ENCODE measurements at regions not wholly inside any gene's neighbourhood (a gene's known extent, or its start where the extent isn't known, plus 50 kb on each side); places are given as distances from the start of the nearest gene placed in this dataset.
"Not testable (repeated sequence)": the region's sequence is repeated elsewhere in the genome, so short reads cannot be mapped to it uniquely, and the experiment has no call there.

DNA sequence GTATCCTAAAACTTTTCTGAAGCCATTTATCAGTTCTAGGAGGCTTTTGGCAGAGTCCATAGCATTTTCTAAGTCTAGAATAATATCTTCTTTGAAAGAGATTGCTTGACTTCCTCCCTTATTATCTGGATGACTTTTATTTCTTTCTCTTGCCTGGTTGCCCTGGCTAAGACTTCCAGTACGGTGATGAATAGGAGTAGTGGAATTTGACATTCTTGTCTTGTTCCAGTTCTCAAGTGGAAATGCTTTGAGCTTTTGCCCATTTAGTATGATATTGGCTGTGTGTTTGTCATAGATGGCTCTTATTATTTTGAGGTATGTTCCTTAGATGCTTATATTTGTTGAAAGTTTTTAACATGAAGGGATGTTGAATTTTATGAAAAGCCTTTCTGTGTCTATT, 1647.9 kb downstream of the PLA2G4A start:
- no peak for DNase-seq

DNA sequence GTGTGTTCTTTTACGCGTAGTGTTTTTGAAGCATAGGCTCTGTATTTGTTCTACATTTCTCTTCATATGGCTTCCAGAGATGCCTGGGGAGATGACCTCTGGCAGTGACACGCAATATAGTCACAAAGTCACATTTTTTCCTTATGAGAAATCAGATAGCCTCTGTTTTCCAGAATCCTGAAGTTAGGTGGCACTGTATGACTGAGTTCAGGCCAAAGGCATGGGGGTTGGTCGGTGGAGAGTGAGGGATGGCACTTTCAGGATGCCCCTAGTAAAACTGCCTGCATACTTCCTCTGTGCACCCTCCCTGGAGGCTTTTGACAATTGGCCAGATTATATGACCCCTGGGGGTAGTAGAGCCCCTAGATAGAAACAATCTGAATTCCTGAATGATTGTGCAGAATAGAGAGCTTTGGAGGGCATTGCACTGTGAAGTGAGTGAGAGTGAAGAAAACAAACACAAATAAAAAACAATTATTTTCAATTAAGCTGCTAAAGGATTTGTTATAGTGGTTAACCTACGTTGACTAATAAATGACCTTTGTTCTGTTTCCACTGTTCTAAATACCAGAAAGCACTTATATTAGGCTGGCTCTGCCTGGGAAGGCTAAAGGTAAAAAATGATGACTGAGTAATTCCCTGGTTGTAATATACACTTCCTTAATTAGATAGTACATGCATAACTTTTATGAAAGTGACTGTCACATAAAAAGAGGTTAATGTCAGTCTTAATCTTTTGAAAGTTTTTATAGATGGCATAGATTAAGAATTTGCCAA, 1660.8 kb downstream of the PLA2G4A start:
- DNase-seq: no peak

DNA sequence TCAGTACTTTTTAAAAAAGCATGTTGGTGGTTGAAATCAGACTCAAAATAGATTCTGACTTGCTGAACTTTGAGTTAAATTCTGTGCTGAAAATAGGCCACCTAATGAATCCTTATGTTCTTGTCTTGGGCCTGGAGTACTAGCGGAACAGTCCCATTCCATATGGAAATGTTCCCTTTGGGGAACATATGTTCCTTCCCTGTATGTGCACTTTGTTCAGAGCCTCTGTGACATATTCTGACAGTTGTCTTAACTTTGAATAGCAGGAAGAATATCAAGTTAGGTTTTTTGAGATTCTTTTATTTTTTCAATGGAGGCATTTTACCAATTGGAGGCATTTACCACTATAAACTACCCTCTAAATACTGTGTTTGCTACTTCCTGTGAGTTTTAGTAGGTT, 1667.8 kb downstream of the PLA2G4A start:
- DNase-seq: no peak

DNA sequence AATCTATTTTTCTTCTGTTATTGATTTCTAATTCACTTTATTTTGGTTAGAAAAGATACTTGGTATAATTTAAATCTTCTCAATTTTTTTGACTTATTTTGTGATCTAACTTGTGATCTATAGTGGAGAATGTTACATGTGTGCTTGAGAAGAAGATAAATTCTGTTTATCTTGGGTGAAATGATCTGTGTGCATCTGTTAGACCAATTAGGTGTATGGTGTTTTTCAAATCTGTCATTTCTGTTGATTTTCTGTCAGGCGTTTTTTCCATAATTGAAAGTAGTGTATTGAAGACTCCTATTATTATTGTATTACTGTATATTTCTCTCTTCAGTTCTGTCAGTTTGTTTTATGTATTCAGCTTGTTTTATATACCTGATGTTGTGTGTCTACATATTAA, 1668.3 kb downstream of the PLA2G4A start:
- no peak for DNase-seq

DNA sequence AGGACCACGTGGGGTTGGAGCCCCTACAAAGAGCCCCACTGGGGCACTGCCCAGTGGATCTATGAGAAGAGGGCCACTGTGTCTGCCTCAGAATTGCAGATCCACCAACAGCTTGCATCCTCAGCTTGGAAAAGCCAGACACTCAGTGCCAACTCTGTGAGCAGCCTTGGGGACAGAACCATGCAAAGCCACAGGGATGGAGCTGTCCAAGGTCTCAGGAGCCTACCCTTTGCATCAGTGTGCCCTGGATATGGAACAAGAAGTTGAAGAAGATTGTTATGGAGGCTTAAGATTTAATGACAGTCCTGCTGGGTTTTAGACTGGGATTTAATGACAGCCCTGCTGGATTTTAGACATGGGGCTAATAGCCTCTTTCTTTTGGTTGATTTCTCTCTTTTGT, 1670.9 kb downstream of the PLA2G4A start:
- DNase-seq: no peak

DNA sequence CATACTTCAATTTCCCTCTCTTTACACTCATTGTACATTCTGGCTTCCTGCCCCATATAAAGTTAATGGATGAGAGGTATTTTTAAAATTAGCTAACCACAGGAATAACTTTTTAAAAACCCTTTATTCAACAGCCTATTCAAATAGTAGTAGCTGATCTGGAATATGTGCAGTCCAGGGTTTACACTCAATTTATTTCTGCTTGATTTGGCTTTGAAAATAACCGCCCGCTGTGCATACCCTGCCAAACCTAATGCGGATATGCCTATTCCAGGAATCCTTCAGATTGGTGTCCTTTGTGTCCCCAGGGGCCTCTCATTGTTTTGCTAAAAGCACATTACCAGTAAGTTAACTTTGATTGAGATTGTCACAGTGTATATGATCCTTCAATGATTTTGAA, 1686.2 kb downstream of the PLA2G4A start:
- DNase-seq: no peak

DNA sequence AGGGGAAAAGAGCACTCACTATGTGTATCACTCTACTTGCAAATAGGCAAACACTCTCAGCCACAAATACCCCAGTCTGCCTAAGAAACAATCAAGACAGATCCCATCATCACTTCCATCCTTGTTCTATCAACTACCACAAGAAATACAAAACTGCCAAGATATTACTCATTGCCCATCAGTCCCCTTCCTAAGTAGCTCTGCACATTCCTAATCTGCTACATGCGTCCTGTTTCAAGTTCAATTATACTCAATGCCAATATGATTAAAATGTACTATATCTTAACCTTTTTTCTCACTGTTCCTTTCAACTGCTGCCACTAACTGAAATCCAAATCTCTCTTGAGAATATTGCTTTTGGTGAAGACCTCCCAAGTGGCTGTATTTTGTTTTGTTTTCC, 1688.4 kb downstream of the PLA2G4A start:
- DNase-seq: no peak

DNA sequence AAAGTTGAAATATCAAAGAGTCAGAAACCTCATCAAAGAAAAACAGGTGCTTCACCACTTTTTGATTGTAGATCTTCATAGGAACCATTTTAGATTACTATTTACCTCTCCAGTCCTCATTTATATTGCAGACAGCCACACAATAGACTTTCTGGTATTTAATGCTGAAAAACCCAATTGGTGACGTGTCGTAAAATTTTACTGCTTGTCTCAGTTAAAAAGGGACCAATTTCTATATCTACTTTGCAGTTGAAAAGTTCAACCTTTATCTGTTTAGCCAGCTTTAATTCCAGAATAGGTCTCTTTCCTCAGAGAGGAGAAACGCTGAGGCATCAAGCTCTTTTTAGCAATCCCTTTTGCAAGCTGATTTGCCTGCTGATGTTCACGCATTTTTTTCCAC, 1722.4 kb downstream of the PLA2G4A start:
- DNase-seq: no peak

DNA sequence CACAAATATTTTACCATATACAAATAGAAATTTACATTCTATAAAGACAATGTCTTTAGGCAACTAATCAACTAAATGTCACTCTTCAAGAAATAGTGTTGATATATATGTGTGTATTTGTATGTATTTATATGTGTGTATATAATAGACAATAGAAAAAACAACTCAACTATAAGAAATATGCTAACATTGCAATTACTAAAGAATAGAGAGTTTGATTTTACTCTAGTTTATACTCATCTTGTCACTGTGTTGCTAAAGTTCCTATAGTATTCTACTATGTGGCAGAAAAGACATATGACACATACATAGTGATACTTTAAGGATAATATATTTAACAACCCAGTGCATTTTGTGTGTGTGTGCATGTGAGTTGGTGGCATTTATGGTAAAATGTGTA, 1728.3 kb downstream of the PLA2G4A start:
- no peak for DNase-seq

DNA sequence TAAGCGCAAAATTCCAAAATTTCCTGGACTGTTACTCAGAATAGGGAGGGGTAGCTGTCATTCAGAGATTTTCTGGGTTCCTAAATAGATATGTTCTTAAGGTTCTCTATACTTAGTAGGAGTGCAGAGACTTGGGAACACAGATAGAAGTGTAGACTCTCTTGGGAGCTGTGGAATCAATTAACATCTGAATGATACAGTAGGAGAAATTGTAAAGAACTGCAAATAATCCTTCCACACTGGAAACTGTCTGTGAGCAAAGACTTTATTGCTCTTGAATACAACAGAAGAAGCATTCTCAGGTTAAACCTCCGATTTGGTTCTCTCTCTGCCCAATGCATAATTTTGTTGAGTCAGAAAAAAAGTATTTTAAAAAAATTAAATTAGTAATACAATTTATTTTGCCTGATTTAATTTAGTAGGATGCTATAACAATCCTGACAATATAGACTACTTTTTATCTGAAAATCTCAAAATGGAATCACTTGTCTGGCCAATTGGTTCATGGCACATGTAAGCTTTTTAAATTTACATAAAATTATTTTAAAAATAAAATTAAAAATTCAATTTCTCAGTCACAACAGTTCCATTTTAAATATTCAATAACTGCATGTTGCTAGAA, 1754.3 kb downstream of the PLA2G4A start:
- no peak for DNase-seq

DNA sequence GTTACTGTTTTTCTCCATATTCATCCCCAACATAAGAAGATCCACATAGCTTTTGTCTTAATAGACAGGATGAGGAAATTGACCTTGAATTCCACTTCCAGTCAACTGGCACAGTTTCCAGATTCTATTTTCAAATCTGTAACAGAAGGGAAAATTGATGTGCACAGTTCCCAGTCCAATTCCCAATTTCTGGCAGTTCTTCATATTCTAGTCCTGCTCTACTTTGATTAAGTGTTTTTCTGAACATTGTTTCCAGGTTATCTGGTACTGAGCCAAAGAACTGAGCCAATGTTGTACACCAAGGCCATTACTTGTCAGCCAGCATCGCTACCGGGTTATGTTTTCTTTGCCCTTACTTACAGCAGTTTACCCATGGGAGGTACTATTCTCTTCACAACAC, 1755.4 kb downstream of the PLA2G4A start:
- DNase-seq: no peak

DNA sequence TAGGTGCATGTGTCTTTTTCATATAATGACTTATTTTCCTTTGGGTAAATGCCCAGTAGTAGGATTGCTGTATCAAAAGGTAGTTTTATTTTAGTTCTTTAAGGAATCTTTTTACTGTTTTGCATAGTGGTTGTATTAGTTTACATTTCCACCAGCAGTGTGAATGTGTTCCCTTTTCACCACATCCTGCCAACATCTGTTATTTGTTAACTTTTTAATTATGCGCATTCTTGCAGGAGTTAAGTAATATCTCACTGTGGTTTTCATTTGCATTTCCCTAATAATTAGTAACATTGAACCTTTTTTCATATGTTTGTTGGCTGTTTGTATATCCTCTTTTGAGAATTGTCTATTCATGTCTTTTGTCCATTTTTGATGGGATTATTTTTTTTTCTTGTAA, 1761.9 kb downstream of the PLA2G4A start:
- no peak for DNase-seq

DNA sequence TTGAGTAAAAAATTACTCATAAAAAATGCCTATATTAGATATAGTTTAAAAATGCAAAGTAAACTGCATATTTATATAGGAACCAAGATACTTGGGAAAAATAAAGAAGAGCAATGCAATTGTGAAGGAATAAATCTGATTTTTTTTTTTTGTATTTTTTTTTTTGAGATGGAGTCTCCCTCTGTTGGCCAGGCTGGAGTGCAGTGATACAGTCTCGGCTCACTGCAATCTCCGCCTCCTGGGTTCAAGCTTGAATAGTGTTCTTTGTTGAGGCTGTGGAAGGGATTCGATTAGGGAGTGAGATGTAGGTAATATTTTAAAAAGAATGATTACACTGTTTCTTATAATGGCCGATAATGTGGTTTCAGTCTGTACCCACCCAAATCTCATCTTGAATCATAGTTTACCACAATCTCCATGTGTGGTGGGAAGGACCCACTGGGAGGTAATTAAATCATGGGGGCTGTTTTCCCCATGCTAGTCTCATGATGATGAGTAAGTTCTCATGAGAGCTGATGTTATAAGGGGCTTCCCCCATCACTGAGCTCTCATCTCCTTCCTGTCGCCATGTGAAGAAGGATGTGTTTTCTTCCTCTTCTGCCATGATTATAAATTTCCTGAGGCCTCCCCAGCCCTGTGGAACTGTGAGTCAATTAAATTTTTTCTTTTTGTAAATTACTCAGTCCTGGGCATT, 1765.9 kb downstream of the PLA2G4A start:
- no peak for DNase-seq

DNA sequence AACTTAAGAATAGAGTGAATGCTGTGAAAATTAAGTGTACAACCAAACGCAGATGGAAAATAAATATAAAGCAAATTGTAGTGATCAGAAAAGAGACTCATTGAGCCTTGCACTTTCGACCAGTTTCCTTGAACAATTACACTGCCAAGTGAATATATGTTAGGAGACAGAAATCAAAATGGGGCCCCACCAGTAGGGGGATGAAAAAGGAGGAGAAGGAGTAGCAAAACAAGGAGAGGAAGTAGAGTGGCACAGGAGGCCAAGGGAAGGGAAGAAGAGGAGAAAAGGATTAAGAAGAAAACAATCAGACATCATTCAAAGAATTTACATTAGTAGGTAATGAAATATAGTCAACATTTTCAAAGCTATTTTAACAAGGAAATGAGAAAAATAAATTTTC, 1770.6 kb downstream of the PLA2G4A start:
- DNase-seq: no peak

DNA sequence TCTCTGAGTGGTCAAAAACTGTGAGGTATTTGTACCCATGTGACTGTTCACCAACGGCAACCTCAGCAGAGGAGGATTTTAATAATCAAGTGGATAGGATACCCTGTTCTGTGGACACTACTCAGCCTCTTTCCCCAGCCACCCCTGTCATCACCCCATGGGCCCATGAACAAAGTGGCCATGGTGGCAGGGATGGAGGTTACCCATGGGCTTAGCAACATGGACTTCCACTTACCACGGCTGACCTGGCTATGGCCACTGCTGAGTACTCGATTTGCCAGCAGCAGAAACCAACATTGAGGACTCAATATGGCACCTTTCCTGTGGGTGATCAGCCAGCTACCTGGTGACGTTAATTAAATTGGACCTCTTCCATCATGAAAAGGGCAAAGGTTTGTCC, 1782.7 kb downstream of the PLA2G4A start:
- DNase-seq: no peak

DNA sequence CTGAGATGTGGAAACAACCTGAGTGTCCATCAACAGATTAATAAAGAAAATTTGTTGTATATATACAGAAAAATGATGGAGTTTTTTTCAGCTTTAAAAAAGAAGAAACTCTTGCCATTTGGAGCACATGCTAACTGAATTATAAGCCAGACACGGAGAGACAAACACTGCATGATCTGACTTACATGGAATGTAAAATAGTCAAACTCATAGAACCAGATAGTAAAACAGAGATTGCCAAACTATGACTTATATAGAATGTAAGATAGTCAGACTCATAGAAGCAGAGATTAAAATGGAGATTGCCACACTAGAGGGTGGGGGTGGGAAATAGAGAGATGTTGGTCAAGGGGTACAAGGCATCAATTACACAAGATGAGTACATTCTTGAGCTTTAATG, 1786.6 kb downstream of the PLA2G4A start:
- DNase-seq: no peak

DNA sequence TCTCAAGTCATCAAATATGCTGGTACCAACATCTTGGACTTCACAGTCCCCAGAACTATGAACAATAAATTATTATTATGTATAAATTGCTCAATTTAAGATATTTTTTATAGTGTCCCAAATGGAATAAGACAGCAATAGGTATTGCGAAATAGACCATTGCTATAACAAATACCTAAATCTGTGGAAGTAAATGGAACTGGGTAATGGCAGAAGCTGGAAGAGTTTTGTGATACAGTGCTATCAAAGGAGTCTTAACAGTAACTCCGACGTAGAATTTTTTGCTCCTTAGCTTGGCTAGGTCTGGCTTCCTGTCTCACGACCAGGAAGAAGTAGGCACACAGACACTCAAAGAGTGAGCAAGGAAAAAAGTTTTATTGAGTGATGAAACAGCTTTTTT, 1791.5 kb downstream of the PLA2G4A start:
- no peak for DNase-seq

DNA sequence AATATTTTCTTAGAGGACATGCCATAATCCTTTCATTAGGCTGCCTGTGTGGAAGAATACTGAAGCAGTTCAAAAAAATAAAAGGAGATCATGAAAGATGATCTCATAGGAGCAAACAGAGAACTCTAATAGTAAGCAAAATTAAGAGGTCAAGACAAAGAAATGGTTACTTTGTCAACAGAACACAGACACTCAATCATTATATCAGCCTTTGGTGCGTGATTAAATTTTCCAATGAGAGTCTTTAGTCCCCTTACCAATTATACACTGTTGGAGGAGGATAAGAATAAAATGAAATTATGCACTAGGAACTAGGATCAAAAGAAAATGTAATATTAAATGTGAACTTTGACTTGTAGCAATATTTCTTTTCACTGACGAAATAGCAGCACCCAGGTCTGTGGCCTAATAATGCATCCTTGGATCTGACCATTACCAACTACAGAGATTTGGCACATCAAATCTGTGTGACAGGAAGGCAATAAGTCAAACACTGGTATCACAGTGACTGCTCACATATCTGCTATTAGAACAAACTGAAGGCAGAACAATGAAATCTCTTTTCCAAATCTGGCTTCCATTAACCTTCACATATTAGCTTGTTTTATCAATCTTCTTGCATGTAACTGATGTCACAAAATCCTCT, 1812.9 kb downstream of the PLA2G4A start:
- no peak for DNase-seq

DNA sequence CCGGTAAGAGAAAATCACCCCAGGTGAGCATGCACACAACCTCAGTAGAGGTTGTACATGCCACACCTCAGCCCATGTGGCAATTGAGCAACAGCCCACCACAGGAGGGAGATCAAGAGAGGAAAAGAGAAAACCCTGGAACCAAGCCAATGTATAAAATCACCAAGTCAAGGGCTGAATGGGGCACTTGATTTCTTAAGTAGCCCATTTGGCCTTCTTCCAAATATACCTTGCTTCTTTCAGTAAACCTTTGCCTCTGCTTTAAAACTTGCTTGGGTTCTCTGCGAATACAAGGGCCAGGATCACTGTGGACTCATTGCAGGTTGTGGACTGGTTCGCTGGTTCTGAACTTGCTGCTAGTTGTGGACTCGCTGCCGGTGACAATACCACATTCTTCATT, 1814.0 kb downstream of the PLA2G4A start:
- no peak for DNase-seq

DNA sequence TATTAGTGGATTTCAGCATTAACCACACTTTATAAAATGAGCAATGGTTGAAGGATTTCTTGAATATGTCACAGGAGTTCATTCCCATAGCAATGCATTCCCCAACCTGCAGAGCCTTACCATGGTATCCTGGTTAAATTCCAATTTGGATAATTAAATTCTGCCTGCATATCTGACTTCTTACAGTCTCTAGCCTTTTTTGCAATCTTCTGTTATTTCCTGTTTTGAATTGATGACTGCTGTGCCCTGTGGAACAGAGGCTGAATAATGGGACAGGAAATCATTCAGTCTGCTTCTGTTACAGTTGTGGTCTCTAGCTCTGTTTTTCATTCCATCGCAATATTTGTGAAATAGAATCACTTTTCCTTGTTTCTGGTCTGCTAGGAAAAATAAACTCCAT, 1823.9 kb downstream of the PLA2G4A start:
- no peak for DNase-seq

DNA sequence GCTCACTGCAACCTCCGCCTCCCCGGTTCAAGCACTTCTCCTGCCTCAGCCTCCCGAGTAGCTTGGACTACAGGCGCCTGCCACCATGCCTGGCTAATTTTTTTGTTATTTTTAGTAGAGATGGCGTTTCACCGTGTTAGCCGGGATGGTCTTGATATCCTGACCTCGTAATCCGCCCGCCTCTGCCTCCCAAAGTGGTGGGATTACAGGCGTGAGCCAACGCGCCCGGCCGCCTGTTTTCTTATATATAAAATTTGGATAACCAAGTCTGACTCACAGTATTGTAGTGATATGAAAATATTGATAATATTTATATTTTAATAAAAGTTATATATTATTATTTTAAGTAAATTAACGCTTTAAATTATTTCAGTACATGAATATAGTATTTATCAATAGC, 1821.7 kb downstream of the BRINP3 start:
- not testable (repeated sequence) for DNase-seq

DNA sequence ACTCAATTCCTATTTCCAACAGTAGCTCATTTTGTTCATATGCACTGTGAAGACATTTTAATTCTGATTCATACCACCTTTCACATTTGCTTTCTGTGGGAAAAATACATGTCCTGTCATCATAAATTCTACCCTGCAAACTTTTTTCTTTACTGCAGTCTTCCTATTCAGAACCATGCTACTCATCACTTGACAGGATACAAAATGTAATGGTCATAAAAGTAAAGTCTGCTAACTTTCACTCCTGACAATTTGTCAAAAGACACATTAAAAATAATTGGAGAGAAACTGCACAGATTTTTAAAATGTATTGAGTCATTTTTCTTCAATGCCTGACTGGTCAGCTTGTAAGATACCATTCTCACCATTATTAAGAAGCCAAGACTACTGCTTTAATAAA, 1817.1 kb downstream of the BRINP3 start:
- no peak for DNase-seq

DNA sequence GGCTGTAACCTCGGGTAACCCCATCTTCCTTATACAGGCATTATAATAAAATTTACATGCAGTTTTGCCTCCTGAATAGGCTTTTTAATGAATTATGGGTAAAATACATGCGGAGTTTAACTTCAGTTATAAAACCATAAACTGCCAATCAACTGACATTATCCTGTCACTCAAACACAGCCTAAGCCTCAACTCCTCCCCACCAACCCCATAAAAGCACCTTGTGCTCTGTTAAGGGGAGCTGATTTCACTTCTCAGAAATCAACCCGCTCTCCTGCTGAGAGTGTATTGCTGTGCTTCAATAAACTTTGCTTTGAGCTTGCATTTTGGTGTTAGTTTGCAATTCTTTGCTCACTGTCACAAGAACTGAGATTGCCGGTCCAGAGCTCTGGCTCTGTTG, 1812.2 kb downstream of the BRINP3 start:
- no peak for DNase-seq

DNA sequence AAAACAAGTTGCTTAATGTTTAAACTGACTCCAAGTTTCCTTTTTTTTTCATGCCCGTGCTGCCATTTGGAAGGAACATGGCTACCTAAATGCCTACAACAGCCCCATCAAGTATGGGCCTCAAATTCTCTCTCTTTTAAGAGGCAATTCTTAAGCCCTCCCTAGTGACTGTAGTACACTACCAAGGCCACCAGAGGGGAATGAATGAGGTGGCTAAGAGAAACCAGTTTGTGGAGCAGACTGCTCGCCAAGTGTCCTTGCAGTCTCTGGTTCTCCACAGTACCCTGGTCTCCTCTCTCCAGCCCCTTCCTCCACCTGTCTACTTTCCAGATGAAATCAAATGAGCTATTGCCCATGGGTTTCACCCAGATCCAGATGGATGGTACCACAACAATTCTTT, 1809.6 kb downstream of the BRINP3 start:
- no peak for DNase-seq
